ENCODE measurements at regions not wholly inside any gene's neighbourhood (a gene's known extent, or its start where the extent isn't known, plus 50 kb on each side); places are given as distances from the start of the nearest gene placed in this dataset.

DNA sequence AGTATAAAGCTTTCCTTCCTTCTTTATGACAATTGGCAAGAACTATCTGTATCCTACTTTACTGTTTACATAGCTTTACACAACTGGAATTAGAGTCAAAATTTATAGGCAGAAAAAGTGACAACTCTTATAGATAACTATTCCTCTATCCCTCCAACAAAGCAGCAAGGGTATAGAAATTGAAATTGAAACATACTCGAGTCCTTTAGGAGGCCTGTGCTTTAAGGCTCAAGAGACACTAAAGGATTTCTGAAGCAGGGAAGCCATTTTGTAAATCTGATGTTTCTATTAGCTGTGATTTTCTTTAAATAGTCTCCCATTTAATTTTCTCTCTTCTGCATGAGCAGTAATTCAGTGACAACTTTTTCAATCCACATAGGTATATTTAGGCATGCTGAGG is 567.6 kb upstream of the MAN1A1 start:
- H2AK5ac ChIP-seq (ENCODE audit: insufficient read length, low read length) = no peak overlapping the region
- H3K9me3 ChIP-seq (ENCODE audit: control insufficient read depth, low read depth, low read length) = no peaks in the 10 kb centered on the region
- H3K18ac ChIP-seq (ENCODE audit: insufficient read length, low read depth, low read length) = no peak overlapping the region
- H3K23me2 ChIP-seq (ENCODE audit: insufficient read length, low read depth, low read length, poor library complexity, severe bottlenecking) = no peaks in the 10 kb centered on the region
- no CpG with 5 or more reads among the region's 1 CpG for WGBS (ENCODE audit: extremely low coverage, insufficient read length, low lambda C conversion rate)
- no peaks in the 10 kb centered on the region for H3K79me1 ChIP-seq (ENCODE audit: insufficient read depth, low read depth, low read length, poor library complexity, severe bottlenecking)
- H3K27me3 ChIP-seq (ENCODE audit: insufficient read depth, low read length) = no peaks in the 10 kb centered on the region
- H3K4me3 Mint-ChIP-seq = no peak overlapping the region
- no peak overlapping the region for H2BK5ac ChIP-seq (ENCODE audit: insufficient read length, low read length)
- H3K56ac ChIP-seq (ENCODE audit: insufficient read length, low read depth, low read length) = no peak overlapping the region
- H3K27me3 Mint-ChIP-seq (ENCODE audit: low read depth) = no peaks in the 10 kb centered on the region
- H2BK15ac ChIP-seq (ENCODE audit: low read depth, low read length) = no peak overlapping the region
- TF ChIP-seq, protein P1, sequence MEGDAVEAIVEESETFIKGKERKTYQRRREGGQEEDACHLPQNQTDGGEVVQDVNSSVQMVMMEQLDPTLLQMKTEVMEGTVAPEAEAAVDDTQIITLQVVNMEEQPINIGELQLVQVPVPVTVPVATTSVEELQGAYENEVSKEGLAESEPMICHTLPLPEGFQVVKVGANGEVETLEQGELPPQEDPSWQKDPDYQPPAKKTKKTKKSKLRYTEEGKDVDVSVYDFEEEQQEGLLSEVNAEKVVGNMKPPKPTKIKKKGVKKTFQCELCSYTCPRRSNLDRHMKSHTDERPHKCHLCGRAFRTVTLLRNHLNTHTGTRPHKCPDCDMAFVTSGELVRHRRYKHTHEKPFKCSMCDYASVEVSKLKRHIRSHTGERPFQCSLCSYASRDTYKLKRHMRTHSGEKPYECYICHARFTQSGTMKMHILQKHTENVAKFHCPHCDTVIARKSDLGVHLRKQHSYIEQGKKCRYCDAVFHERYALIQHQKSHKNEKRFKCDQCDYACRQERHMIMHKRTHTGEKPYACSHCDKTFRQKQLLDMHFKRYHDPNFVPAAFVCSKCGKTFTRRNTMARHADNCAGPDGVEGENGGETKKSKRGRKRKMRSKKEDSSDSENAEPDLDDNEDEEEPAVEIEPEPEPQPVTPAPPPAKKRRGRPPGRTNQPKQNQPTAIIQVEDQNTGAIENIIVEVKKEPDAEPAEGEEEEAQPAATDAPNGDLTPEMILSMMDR (conservative IDR thresholded peaks at IDR 0.05) = no peak
- peaks cover 0 to 21% (median 0%) of the 10 kb centered on the region in 3 experiments; a peak in 4 of 7 replicates for H3K36me3 Mint-ChIP-seq (ENCODE audit: insufficient read depth in 1 of 3, low read depth in 3 of 3)
- H2BK12ac ChIP-seq (ENCODE audit: insufficient read length, low read depth, low read length) = no peak overlapping the region
- no peak overlapping the region for H2BK120ac ChIP-seq (ENCODE audit: low read depth, low read length, poor library complexity, severe bottlenecking)
- H4K91ac ChIP-seq (ENCODE audit: insufficient read length, low read depth, low read length) = no peak overlapping the region
- H3K27ac ChIP-seq (ENCODE audit: insufficient read length, low read depth, low read length) = no peak overlapping the region
- no peak overlapping the region for H2BK20ac ChIP-seq (ENCODE audit: low read depth, low read length, poor library complexity, severe bottlenecking)
- no peaks in the 10 kb centered on the region for H4K20me1 ChIP-seq (ENCODE audit: control insufficient read depth, insufficient read depth, insufficient read length)
- H3T11ph ChIP-seq (ENCODE audit: low read length) = no peak overlapping the region
- H3K4me1 Mint-ChIP-seq = no peaks in the 10 kb centered on the region
- no peaks in the 10 kb centered on the region for H3K4me1 ChIP-seq (ENCODE audit: insufficient read depth, low read length)
- H3K27ac Mint-ChIP-seq = no peak overlapping the region
- no peak overlapping the region for H3K9ac ChIP-seq (ENCODE audit: extremely low read depth, insufficient read length, low read length)
- no peak overlapping the region for H2AFZ ChIP-seq (ENCODE audit: low read length)
- no peak overlapping the region for H4K5ac ChIP-seq (ENCODE audit: insufficient read length, low read depth, low read length)
- no peak overlapping the region for H3K14ac ChIP-seq (ENCODE audit: insufficient read depth, low read length)
- no peak overlapping the region for H4K8ac ChIP-seq (replicated peaks; ENCODE audit: insufficient read length, low read depth, low read length)
- H3K23ac ChIP-seq (ENCODE audit: insufficient read length, low read depth, low read length) = no peak overlapping the region
- H3K4me2 ChIP-seq (ENCODE audit: insufficient read depth, insufficient read length, low read length) = no peak overlapping the region
- peaks cover 9 to 17% of the 10 kb centered on the region in 2 experiments for H3K9me3 Mint-ChIP-seq
- H3K79me2 ChIP-seq (ENCODE audit: insufficient read depth, low read length) = no peaks in the 10 kb centered on the region
- H3K4ac ChIP-seq (ENCODE audit: low read depth, low read length) = no peak overlapping the region
- no peak for DNase-seq

All from H9 (cell line).